Endodermal cell (in vitro differentiated cells): ENCODE measurements at regions not wholly inside any gene's neighbourhood (a gene's known extent, or its start where the extent isn't known, plus 50 kb on each side); places are given as distances from the start of the nearest gene placed in this dataset.

ENCODE experiments used
- DNase-seq: peaks from one replicate; pipeline ENCODE4 v3.0.0-alpha.2; 2017
- H3K27ac ChIP-seq: 2 replicates; pipeline ENCODE4 v1.5.1; 2013; ENCODE audit warnings: mild to moderate bottlenecking, low read depth, low read length, moderate library complexity
- H3K27me3 ChIP-seq: 2 replicates; pipeline ENCODE4 v1.6.1; 2013; ENCODE audit warnings: mild to moderate bottlenecking, low read length, moderate library complexity; ENCODE audit not compliant: insufficient read depth, control insufficient read depth, poor library complexity, severe bottlenecking
- H3K36me3 ChIP-seq: 2 replicates; pipeline ENCODE4 v1.7.0; 2013; ENCODE audit warnings: mild to moderate bottlenecking, low read length, moderate library complexity; ENCODE audit not compliant: control insufficient read depth, insufficient read depth
- H3K4me1 ChIP-seq: one replicate; pipeline ENCODE4 v1.7.0; 2013; ENCODE audit warnings: low read length; ENCODE audit not compliant: control insufficient read depth, insufficient read depth
- H3K4me3 ChIP-seq: 2 replicates; pipeline ENCODE4 v1.5.1; 2013; ENCODE audit warnings: mild to moderate bottlenecking, low read length, moderate library complexity
- H3K9ac ChIP-seq: 2 replicates; pipeline ENCODE4 v1.6.1; 2013; ENCODE audit warnings: mild to moderate bottlenecking, low read length, moderate library complexity; ENCODE audit not compliant: poor library complexity, severe bottlenecking; ENCODE audit errors: extremely low read depth
- H3K9me3 ChIP-seq: 2 replicates; pipeline ENCODE4 v1.6.1; 2013; ENCODE audit warnings: mild to moderate bottlenecking, low read length, moderate library complexity; ENCODE audit not compliant: control insufficient read depth
- H3K27ac Mint-ChIP-seq: 2 replicates; pipeline ENCODE4 v1.8.0; 2020; ENCODE audit warnings: mixed read lengths
- H3K27me3 Mint-ChIP-seq: 2 replicates; pipeline ENCODE4 v1.8.0; 2021; ENCODE audit warnings: mild to moderate bottlenecking, mixed read lengths; ENCODE audit not compliant: insufficient read depth
- H3K36me3 Mint-ChIP-seq: 2 replicates; pipeline ENCODE4 v1.8.0; 2020; ENCODE audit warnings: low read depth, mixed read lengths
- H3K4me1 Mint-ChIP-seq: 2 replicates; pipeline ENCODE4 v1.8.0; 2020; ENCODE audit warnings: mixed read lengths
- H3K4me3 Mint-ChIP-seq: 2 replicates; pipeline ENCODE4 v1.8.0; 2020; ENCODE audit warnings: mild to moderate bottlenecking, moderate library complexity, mixed read lengths
- H3K9me3 Mint-ChIP-seq: 2 replicates; pipeline ENCODE4 v1.8.0; 2020; ENCODE audit warnings: mild to moderate bottlenecking, mixed read lengths
- WGBS, 2 experiments: methylation state at CpG; one replicate each; pipeline versions ENCODE4 v1.1.5 to v1.1.7; 2013; ENCODE audit warnings: missing lambda C conversion rate in 2 of 2, mixed read lengths in 1 of 2; ENCODE audit not compliant: insufficient coverage in 1 of 2, insufficient read length in 1 of 2; 5-methylcytosine and 5-hydroxymethylcytosine counted together
- TF ChIP-seq, protein P1 (sequence below): fragments of 200-600 bp; sonication (generic); conservative IDR thresholded peaks from 2 replicates; pipeline ENCODE4 v1.5.0; 2021; ENCODE audit warnings: antibody characterized with exemption, mild to moderate bottlenecking

DNA sequence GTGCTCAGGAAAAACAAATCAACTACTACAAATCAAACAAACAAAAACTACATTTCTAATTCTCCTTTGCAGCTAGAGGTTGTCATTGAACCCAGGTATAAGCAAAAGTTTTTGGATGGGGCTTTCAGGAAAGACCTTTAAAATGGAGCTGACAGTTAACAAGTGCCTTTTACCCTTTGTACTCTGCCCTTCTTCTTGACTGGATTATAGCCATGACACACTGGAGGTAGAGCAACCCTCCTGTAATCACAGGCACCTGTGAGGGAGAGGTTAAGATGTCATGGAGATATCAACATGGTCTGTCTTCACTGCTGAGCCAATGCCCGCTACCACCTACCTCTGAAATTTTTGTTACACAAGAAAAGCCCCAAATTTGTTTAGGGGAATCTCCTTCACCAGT, 100.0 kb upstream of the GLS start:
- no peak overlapping the region for H3K4me3 ChIP-seq
- H3K36me3 Mint-ChIP-seq = no peaks in the 10 kb centered on the region
- H3K27me3 Mint-ChIP-seq = no peaks in the 10 kb centered on the region
- 100% methylated on average over 1 of the region's 1 CpG; no CpG with 5 or more reads in 1 of the 2 experiments for WGBS, 2 experiments
- H3K27me3 ChIP-seq = no peaks in the 10 kb centered on the region
- H3K9me3 Mint-ChIP-seq = peaks cover 48% of the 10 kb centered on the region
- no peak overlapping the region for H3K9ac ChIP-seq
- no peak overlapping the region for H3K27ac ChIP-seq
- H3K9me3 ChIP-seq = peaks cover 25% of the 10 kb centered on the region
- no peak overlapping the region for H3K4me3 Mint-ChIP-seq
- H3K27ac Mint-ChIP-seq = no peak overlapping the region
- no peak for DNase-seq
- TF ChIP-seq, protein P1, sequence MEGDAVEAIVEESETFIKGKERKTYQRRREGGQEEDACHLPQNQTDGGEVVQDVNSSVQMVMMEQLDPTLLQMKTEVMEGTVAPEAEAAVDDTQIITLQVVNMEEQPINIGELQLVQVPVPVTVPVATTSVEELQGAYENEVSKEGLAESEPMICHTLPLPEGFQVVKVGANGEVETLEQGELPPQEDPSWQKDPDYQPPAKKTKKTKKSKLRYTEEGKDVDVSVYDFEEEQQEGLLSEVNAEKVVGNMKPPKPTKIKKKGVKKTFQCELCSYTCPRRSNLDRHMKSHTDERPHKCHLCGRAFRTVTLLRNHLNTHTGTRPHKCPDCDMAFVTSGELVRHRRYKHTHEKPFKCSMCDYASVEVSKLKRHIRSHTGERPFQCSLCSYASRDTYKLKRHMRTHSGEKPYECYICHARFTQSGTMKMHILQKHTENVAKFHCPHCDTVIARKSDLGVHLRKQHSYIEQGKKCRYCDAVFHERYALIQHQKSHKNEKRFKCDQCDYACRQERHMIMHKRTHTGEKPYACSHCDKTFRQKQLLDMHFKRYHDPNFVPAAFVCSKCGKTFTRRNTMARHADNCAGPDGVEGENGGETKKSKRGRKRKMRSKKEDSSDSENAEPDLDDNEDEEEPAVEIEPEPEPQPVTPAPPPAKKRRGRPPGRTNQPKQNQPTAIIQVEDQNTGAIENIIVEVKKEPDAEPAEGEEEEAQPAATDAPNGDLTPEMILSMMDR = no peak
- peaks cover 4% of the 10 kb centered on the region for H3K4me1 Mint-ChIP-seq
- H3K36me3 ChIP-seq = no peaks in the 10 kb centered on the region
- H3K4me1 ChIP-seq = no peaks in the 10 kb centered on the region

DNA sequence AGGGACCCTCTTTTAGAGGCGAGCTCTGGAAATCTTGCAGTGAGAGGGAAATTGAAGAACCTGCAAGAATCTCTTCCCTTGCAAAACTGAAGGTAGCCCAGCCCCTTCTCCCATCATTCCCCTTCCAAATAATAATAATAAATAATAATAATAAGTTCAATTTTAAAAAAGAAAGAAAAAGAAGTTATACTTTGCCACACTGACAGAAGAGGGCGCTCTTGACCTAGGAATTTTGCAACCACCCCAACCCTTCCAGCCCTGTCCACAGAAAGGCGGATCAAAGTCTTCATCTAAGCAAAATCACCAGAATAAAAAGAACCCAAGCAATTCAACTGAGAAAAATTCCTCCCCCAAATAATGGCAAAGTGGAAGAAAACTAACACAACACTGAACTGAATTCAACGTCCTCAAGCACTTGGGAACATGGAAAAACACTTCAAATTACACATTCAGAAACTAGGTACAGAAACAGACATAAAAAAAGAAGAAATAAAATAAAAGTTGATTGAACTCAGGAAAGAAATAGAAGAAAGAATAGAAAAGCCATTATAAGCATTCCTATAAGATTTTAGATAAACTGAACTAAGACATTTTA, 98.9 kb upstream of the GLS start:
- DNase-seq = peak; percentile 77
- Mint-ChIP-seq H3K4me1 (peaks cover 9% of the 10 kb centered on the region), H3K27ac (no peak overlapping the region), H3K9me3 (peaks cover 38% of the 10 kb centered on the region), H3K36me3 (no peaks in the 10 kb centered on the region), H3K4me3 (no peak overlapping the region), H3K27me3 (no peaks in the 10 kb centered on the region)
- peaks cover 3% of the 10 kb centered on the region for H3K4me1 ChIP-seq
- peaks cover 25% of the 10 kb centered on the region for H3K9me3 ChIP-seq
- H3K36me3 ChIP-seq = no peaks in the 10 kb centered on the region
- WGBS, 2 experiments = 38% methylated on average over 4 of the region's 4 CpGs; no CpG with 5 or more reads in 1 of the 2 experiments
- H3K9ac ChIP-seq = no peak overlapping the region
- no peak overlapping the region for H3K4me3 ChIP-seq
- no peak overlapping the region for H3K27ac ChIP-seq
- TF ChIP-seq, protein P1 = peak; percentile 90
- no peaks in the 10 kb centered on the region for H3K27me3 ChIP-seq

DNA sequence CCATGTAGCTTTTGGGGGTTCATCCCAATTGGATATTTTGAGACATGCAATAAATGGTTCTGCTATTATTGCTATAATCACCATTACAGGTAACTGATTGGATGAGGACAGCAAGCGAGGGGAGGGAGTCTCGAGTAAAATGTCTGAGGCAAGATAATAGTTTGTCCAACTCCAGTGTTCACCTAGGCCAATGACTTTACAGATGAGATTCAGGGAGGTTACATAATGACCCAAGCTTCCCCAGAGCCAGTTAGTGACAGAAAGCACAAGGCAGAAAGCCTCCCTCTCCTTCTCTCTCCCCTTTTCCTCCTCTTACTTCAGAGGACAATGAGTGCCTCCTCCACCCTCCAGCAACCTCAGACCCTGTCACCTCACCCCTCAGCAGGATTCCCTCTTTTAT, 98.4 kb upstream of the GLS start:
- Mint-ChIP-seq H3K27ac (no peak overlapping the region), H3K9me3 (peaks cover 33% of the 10 kb centered on the region), H3K27me3 (no peaks in the 10 kb centered on the region), H3K4me3 (no peak overlapping the region), H3K36me3 (no peaks in the 10 kb centered on the region), H3K4me1 (peaks cover 10% of the 10 kb centered on the region)
- Histone ChIP-seq H3K27ac (no peak overlapping the region), H3K9me3 (peaks cover 25% of the 10 kb centered on the region), H3K27me3 (no peaks in the 10 kb centered on the region), H3K4me1 (peaks cover 3% of the 10 kb centered on the region), H3K36me3 (no peaks in the 10 kb centered on the region), H3K9ac (no peak overlapping the region), H3K4me3 (no peak overlapping the region)
- TF ChIP-seq, protein P1 = no peak
- 93 to 96% methylated on average over 2 of the region's 2 CpGs for WGBS, 2 experiments
- DNase-seq = no peak
